NCI-H1694 (cell line): ENCODE measurements at regions not wholly inside any gene's neighbourhood (a gene's known extent, or its start where the extent isn't known, plus 50 kb on each side); places are given as distances from the start of the nearest gene placed in this dataset.
"Not testable (repeated sequence)": the region's sequence is repeated elsewhere in the genome, so short reads cannot be mapped to it uniquely, and the experiment has no call there.

Source experiments
- DNase-seq: peaks from one replicate; lab custom pipeline; 2025; lab: John Stamatoyannopoulos, UW

- no peak for DNase-seq
These were observed 65.6 kb downstream of the IFI44 start for GRCh38 chr1:78715181-78715661.

- no peak for DNase-seq
These were observed 66.6 kb downstream of the IFI44 start for GRCh38 chr1:78716186-78716585.

GRCh38 chr1:78718566-78718965 lies 68.9 kb downstream of the IFI44 start:
- no peak for DNase-seq

GRCh38 chr1:78721136-78721535 lies 71.5 kb downstream of the IFI44 start:
- no peak for DNase-seq

- no peak for DNase-seq
These were observed 72.5 kb downstream of the IFI44 start for GRCh38 chr1:78722105-78722504.

GRCh38 chr1:78722521-78722920 lies 72.9 kb downstream of the IFI44 start:
- no peak for DNase-seq

GRCh38 chr1:78722947-78723346 lies 73.3 kb downstream of the IFI44 start:
- no peak for DNase-seq

- DNase-seq = no peak
These were observed 77.1 kb downstream of the IFI44 start for GRCh38 chr1:78726686-78727085.

GRCh38 chr1:78728359-78728758 lies 78.7 kb downstream of the IFI44 start:
- no peak for DNase-seq

GRCh38 chr1:78730054-78730453 lies 80.4 kb downstream of the IFI44 start:
- DNase-seq = no peak

GRCh38 chr1:78731674-78732073 lies 82.0 kb downstream of the IFI44 start:
- DNase-seq = no peak

- no peak for DNase-seq
These were observed 87.6 kb downstream of the IFI44 start for GRCh38 chr1:78737241-78737640.

GRCh38 chr1:78743626-78744025 lies 94.0 kb downstream of the IFI44 start:
- DNase-seq = no peak

- no peak for DNase-seq
These were observed 95.5 kb downstream of the IFI44 start for GRCh38 chr1:78745111-78745510.

- not testable (repeated sequence) for DNase-seq
These were observed 104.0 kb downstream of the IFI44 start for GRCh38 chr1:78753679-78754078.

- no peak for DNase-seq
These were observed 106.4 kb downstream of the IFI44 start for GRCh38 chr1:78755986-78756385.

- no peak for DNase-seq
These were observed 108.9 kb downstream of the IFI44 start for GRCh38 chr1:78758506-78758905.

- DNase-seq = no peak
These were observed 110.2 kb downstream of the IFI44 start for GRCh38 chr1:78759881-78760280.

- no peak for DNase-seq
These were observed 111.2 kb downstream of the IFI44 start for GRCh38 chr1:78760858-78761257.

GRCh38 chr1:78762113-78762512 lies 112.5 kb downstream of the IFI44 start:
- DNase-seq = no peak

GRCh38 chr1:78765489-78765888 lies 115.9 kb downstream of the IFI44 start:
- DNase-seq = no peak

GRCh38 chr1:78779831-78780230 lies 130.2 kb downstream of the IFI44 start:
- no peak for DNase-seq

- no peak for DNase-seq
These were observed 137.9 kb downstream of the IFI44 start for GRCh38 chr1:78787544-78787943.

- no peak for DNase-seq
These were observed 140.5 kb downstream of the IFI44 start for GRCh38 chr1:78790174-78790573.

- DNase-seq = no peak
These were observed 143.1 kb downstream of the IFI44 start for GRCh38 chr1:78792756-78793155.
